ENCODE measurements at regions not wholly inside any gene's neighbourhood (a gene's known extent, or its start where the extent isn't known, plus 50 kb on each side); places are given as distances from the start of the nearest gene placed in this dataset.

GRCh38 chr2:128579825-128580224, 261.2 kb upstream of the HS6ST1 start:
- Histone ChIP-seq H3K36me3 (no peaks in the 10 kb centered on the region), H3K9me3 (no peaks in the 10 kb centered on the region), H3K4me1 (no peaks in the 10 kb centered on the region), H3K27me3 (no peaks in the 10 kb centered on the region), H3K27ac (no peak overlapping the region), H3K4me3 (no peak overlapping the region)
- ATAC-seq (no peak), DNase-seq (no peak)
- intact Hi-C loops (cut with DNase I), result no loop called here
- TF ChIP-seq POLR2A (IDR thresholded peaks at IDR 0.05) (no peak), CTCF (IDR thresholded peaks at IDR 0.05) (no peak)
- 82% methylated on average over 5 of the region's 5 CpGs for WGBS (ENCODE audit: insufficient coverage, low coverage, low lambda C conversion rate, missing lambda C conversion rate)

GRCh38 chr2:128580988-128581848, 262.6 kb upstream of the HS6ST1 start:
- H3K27ac ChIP-seq, result no peak overlapping the region
- DNase-seq, result no peak
- H3K4me3 ChIP-seq, result no peak overlapping the region
- no peaks in the 10 kb centered on the region for H3K27me3 ChIP-seq
- peak; percentile 62 to 83 (median 72) for ATAC-seq
- intact Hi-C loops (cut with DNase I), result no loop called here
- H3K36me3 ChIP-seq, result no peaks in the 10 kb centered on the region
- no peaks in the 10 kb centered on the region for H3K4me1 ChIP-seq
- no peaks in the 10 kb centered on the region for H3K9me3 ChIP-seq
- WGBS (ENCODE audit: insufficient coverage, low coverage, low lambda C conversion rate, missing lambda C conversion rate), result 67% methylated on average over 3 of the region's 6 CpGs
- no peak for TF ChIP-seq CTCF (IDR thresholded peaks at IDR 0.05)

- Histone ChIP-seq H3K27me3 (no peaks in the 10 kb centered on the region), H3K4me3 (no peak overlapping the region), H3K4me1 (no peaks in the 10 kb centered on the region), H3K9me3 (no peaks in the 10 kb centered on the region), H3K27ac (no peak overlapping the region), H3K36me3 (no peaks in the 10 kb centered on the region)
- no peak for TF ChIP-seq CTCF (IDR thresholded peaks at IDR 0.05)
- TF ChIP-seq POLR2A (IDR thresholded peaks at IDR 0.05), result no peak
- DNase-seq (no peak), ATAC-seq (peak in 3 of 4 donors; percentile 13 to 33 (median 13))
- intact Hi-C loops (cut with DNase I), result no loop called here
- 71% methylated on average over 1 of the region's 2 CpGs for WGBS (ENCODE audit: insufficient coverage, low coverage, low lambda C conversion rate, missing lambda C conversion rate)
Observed at GRCh38 chr2:128581849-128582244, 263.2 kb upstream of the HS6ST1 start.

- no peak for ATAC-seq
- no peaks in the 10 kb centered on the region for H3K27me3 ChIP-seq
- no peaks in the 10 kb centered on the region for H3K4me1 ChIP-seq
- TF ChIP-seq CTCF (IDR thresholded peaks at IDR 0.05) (no peak), POLR2A (IDR thresholded peaks at IDR 0.05) (no peak)
- no peak overlapping the region for H3K27ac ChIP-seq
- intact Hi-C loops (cut with DNase I), result no loop called here
- 75% methylated on average over 8 of the region's 8 CpGs for WGBS (ENCODE audit: insufficient coverage, low coverage, low lambda C conversion rate, missing lambda C conversion rate)
- DNase-seq, result no peak
- H3K4me3 ChIP-seq, result no peak overlapping the region
- H3K9me3 ChIP-seq, result no peaks in the 10 kb centered on the region
- no peaks in the 10 kb centered on the region for H3K36me3 ChIP-seq
Observed at GRCh38 chr2:128584296-128584890, 265.7 kb upstream of the HS6ST1 start.

Measured in right lobe of liver (tissue), 6 donors.